Activated CD4-positive, alpha-beta memory T cell treated with anti-CD3 and anti-CD28 coated beads for 36 hours (primary cell): ENCODE measurements at regions not wholly inside any gene's neighbourhood (a gene's known extent, or its start where the extent isn't known, plus 50 kb on each side); places are given as distances from the start of the nearest gene placed in this dataset.
"Not testable (repeated sequence)": the region's sequence is repeated elsewhere in the genome, so short reads cannot be mapped to it uniquely, and the experiment has no call there.

ENCODE experiments used
- CTCF ChIA-PET: fragments of 350-600 bp; sonication (Branson Sonifier 250); formaldehyde crosslinking; loops from one replicate; lab custom pipeline; 2021; ENCODE audit warnings: antibody characterized with exemption, inconsistent platforms; lab: Charles Lee
- POLR2A ChIA-PET: fragments of 350-600 bp; sonication (Branson Sonifier 250); formaldehyde crosslinking; loops from one replicate; lab custom pipeline; 2021; ENCODE audit warnings: antibody characterized with exemption; lab: Charles Lee
- DNase-seq: peaks from one replicate; pipeline ENCODE4 v3.0.0-alpha.2; 2020
- H3K27ac Mint-ChIP-seq: one replicate; pipeline ENCODE4 v1.8.0; 2021; ENCODE audit warnings: mixed read lengths
- H3K27me3 Mint-ChIP-seq: one replicate; pipeline ENCODE4 v1.8.0; 2021; ENCODE audit warnings: mixed read lengths
- H3K36me3 Mint-ChIP-seq: one replicate; pipeline ENCODE4 v1.8.0; 2021; ENCODE audit warnings: mixed read lengths
- H3K4me1 Mint-ChIP-seq: one replicate; pipeline ENCODE4 v1.8.0; 2021; ENCODE audit warnings: low read depth, mixed read lengths
- H3K4me3 Mint-ChIP-seq: one replicate; pipeline ENCODE4 v1.8.0; 2021; ENCODE audit warnings: mild to moderate bottlenecking, mixed read lengths
- H3K9me3 Mint-ChIP-seq: one replicate; pipeline ENCODE4 v1.8.0; 2021; ENCODE audit warnings: mixed read lengths
- intact Hi-C: fragments of 100-400 bp; cut with micrococcal nuclease; formaldehyde crosslinking; loops from one replicate; pipeline ENCODE4 v1.15.1; 2023

- H3K27me3 Mint-ChIP-seq = peaks cover 2% of the 10 kb centered on the region
- POLR2A ChIA-PET = no interaction called here
- peaks cover 3% of the 10 kb centered on the region for H3K36me3 Mint-ChIP-seq
- peaks cover 19% of the 10 kb centered on the region for H3K4me1 Mint-ChIP-seq
- H3K4me3 Mint-ChIP-seq = no peak overlapping the region
- no peaks in the 10 kb centered on the region for H3K9me3 Mint-ChIP-seq
- intact Hi-C loops = no loop called here
- no peak overlapping the region for H3K27ac Mint-ChIP-seq
- DNase-seq = no peak
- CTCF ChIA-PET = interaction anchor here (0.9 to 1.0 kb wide), 2 partner anchors 17 to 18 kb away, joined by 3 read pairs; a partner anchor contains a TSS
These were observed 118.2 kb upstream of the PRSS16 start for GRCh38 chr6:27129095-27129815.

DNA sequence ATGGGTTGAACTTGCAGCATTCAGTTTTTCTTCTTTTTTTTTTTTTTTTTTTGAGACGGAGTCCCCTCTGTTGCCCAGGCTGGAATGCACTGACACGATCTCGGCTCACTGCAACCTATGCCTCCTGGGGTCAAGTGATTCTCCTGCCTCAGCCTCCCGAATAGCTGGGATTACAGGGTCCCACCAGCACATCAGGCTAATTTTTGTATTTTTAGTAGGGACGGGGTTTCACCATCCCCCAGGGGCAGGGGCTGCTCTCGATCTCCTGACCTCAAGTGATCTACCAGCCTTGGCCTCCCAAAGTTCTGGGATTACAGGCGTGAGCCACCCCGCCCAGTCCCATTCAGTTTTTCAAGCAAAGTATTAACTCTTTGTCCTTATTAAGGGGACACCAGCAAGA, 117.6 kb upstream of the PRSS16 start:
- POLR2A ChIA-PET = interaction anchor here (0.5 to 6.1 kb wide), 4 partner anchors 9 to 42 kb away, joined by 3 to 375 read pairs (median 6); a partner anchor contains a TSS
- Mint-ChIP-seq H3K9me3 (no peaks in the 10 kb centered on the region), H3K4me1 (peaks cover 21% of the 10 kb centered on the region), H3K27ac (no peak overlapping the region), H3K4me3 (no peak overlapping the region), H3K36me3 (peaks cover 3% of the 10 kb centered on the region), H3K27me3 (peaks cover 2% of the 10 kb centered on the region)
- intact Hi-C loops = loop anchor here (2.0 to 10.0 kb wide), 6 partner anchors 347 to 1765 kb away; a partner anchor contains a TSS
- DNase-seq = no peak
- CTCF ChIA-PET = interaction anchor here (0.9 kb wide), 1 partner anchor 17 kb away, joined by 3 read pairs; a partner anchor contains a TSS

GRCh38 chr6:27130668-27131428, 116.7 kb upstream of the PRSS16 start:
- Mint-ChIP-seq H3K27me3 (peaks cover 2% of the 10 kb centered on the region), H3K36me3 (peaks cover 3% of the 10 kb centered on the region), H3K27ac (no peak overlapping the region), H3K9me3 (no peaks in the 10 kb centered on the region), H3K4me1 (peaks cover 24% of the 10 kb centered on the region), H3K4me3 (no peak overlapping the region)
- intact Hi-C loops = loop anchor here (1.0 to 10.0 kb wide), 7 partner anchors 8 to 1764 kb away; a partner anchor contains a TSS
- POLR2A ChIA-PET = interaction anchor here (0.7 to 6.1 kb wide), 13 partner anchors 8 to 1087 kb away, joined by 3 to 375 read pairs (median 26); a partner anchor contains a TSS
- CTCF ChIA-PET = interaction anchor here (0.6 to 1.5 kb wide), 2 partner anchors 13 to 708 kb away, joined by 3 to 9 read pairs; a partner anchor contains a TSS
- DNase-seq = no peak

DNA sequence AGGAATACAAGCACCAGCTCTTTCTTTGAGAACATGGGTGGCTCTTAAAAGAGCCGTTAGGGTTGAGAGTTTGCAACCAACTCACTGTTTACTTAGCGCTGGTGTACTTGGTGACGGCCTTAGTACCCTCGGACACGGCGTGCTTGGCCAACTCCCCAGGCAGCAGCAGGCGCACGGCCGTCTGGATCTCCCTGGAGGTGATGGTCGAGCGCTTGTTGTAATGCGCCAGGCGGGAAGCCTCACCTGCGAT, 115.3 kb upstream of the PRSS16 start:
- H3K27me3 Mint-ChIP-seq, H3K27ac Mint-ChIP-seq, DNase-seq, H3K4me3 Mint-ChIP-seq, H3K9me3 Mint-ChIP-seq, H3K36me3 Mint-ChIP-seq: not testable (repeated sequence)
- intact Hi-C loops = loop anchor here (1.0 to 10.0 kb wide), 13 partner anchors 26 to 1763 kb away; a partner anchor contains a TSS
- POLR2A ChIA-PET = interaction anchor here (1.0 to 6.1 kb wide), 31 partner anchors 11 to 1734 kb away, joined by 3 to 375 read pairs (median 6); a partner anchor contains a TSS
- H3K4me1 Mint-ChIP-seq = peaks cover 17% of the 10 kb centered on the region
- CTCF ChIA-PET = interaction anchor here (1.5 kb wide), 1 partner anchor 12 kb away, joined by 9 read pairs; no protein-coding TSS in a partner anchor

- CTCF ChIA-PET = interaction anchor here (1.5 to 1.6 kb wide), 3 partner anchors 11 to 29 kb away, joined by 4 to 10 read pairs (median 9); no protein-coding TSS in a partner anchor
- H3K36me3 Mint-ChIP-seq = peaks cover 3% of the 10 kb centered on the region
- POLR2A ChIA-PET = interaction anchor here (0.5 to 6.1 kb wide), 37 partner anchors 11 to 1733 kb away, joined by 3 to 375 read pairs (median 6); partner anchors contain the start of gene BTN3A3
- no peak overlapping the region for H3K27ac Mint-ChIP-seq
- H3K4me1 Mint-ChIP-seq = peaks cover 16% of the 10 kb centered on the region
- H3K9me3 Mint-ChIP-seq = no peaks in the 10 kb centered on the region
- intact Hi-C loops = loop anchor here (1.0 to 10.0 kb wide), 15 partner anchors 14 to 1762 kb away; a partner anchor contains a TSS
- H3K27me3 Mint-ChIP-seq = peaks cover 2% of the 10 kb centered on the region
- DNase-seq = peak; percentile 95
- H3K4me3 Mint-ChIP-seq = no peak overlapping the region
These were observed 114.8 kb upstream of the PRSS16 start for GRCh38 chr6:27132532-27133280.

GRCh38 chr6:27133281-27134227, 113.9 kb upstream of the PRSS16 start:
- ChIA-PET POLR2A (interaction anchor here (0.5 to 6.1 kb wide), 35 partner anchors 12 to 1107 kb away, joined by 3 to 375 read pairs (median 5); partner anchors contain the start of gene BTN3A3), CTCF (interaction anchor here (1.6 kb wide), 2 partner anchors 11 to 28 kb away, joined by 4 to 10 read pairs; no protein-coding TSS in a partner anchor)
- Mint-ChIP-seq H3K4me1 (peaks cover 23% of the 10 kb centered on the region), H3K36me3 (peaks cover 3% of the 10 kb centered on the region), H3K27ac (no peak overlapping the region), H3K27me3 (peaks cover 2% of the 10 kb centered on the region), H3K4me3 (no peak overlapping the region), H3K9me3 (no peaks in the 10 kb centered on the region)
- DNase-seq = peak; percentile 88
- intact Hi-C loops = loop anchor here (1.0 to 10.0 kb wide), 12 partner anchors 13 to 1761 kb away; a partner anchor contains a TSS

DNA sequence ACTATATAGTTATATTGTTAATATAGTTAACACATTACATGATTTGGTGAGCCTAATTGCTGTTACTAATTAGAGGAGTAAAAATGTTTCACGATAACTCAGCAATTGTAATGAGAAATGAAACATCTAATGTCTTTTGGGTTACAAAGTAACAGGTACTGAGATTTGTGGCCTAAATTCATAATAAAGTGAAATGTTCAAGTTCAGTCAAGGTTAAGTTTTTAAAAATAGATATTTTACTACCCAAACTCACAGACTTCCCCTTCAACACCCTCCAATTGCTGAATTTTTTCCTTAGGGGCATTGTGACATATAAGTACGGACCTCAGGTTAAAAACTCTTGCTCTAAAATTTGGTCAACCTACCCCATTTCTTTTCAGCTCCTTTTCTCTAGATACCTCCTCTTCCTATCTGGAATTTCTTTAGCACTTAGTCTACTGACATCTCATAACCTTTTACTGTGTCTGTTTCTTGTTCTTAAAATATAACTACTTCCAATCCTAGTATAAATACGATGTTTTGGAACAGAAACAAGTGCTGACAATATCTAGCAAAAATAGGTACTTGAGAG, 112.3 kb upstream of the PRSS16 start:
- CTCF ChIA-PET = no interaction called here
- intact Hi-C loops = loop anchor here (10.0 kb wide), 1 partner anchor 1760 kb away; no protein-coding TSS in a partner anchor
- Mint-ChIP-seq H3K27me3 (peaks cover 2% of the 10 kb centered on the region), H3K36me3 (peaks cover 7% of the 10 kb centered on the region), H3K27ac (peak overlapping the region; percentile 64), H3K9me3 (no peaks in the 10 kb centered on the region), H3K4me3 (no peak overlapping the region), H3K4me1 (peaks cover 29% of the 10 kb centered on the region)
- POLR2A ChIA-PET = interaction anchor here (0.6 to 6.1 kb wide), 4 partner anchors 12 to 1158 kb away, joined by 3 to 375 read pairs (median 51); a partner anchor contains a TSS
- DNase-seq = no peak

GRCh38 chr6:27136077-27136644, 111.3 kb upstream of the PRSS16 start:
- ChIA-PET POLR2A (interaction anchor here (1.3 to 1.4 kb wide), 2 partner anchors 9 to 11 kb away, joined by 7 to 11 read pairs; a partner anchor contains a TSS), CTCF (no interaction called here)
- Mint-ChIP-seq H3K27me3 (peaks cover 2% of the 10 kb centered on the region), H3K9me3 (no peaks in the 10 kb centered on the region), H3K27ac (peak overlapping the region; percentile 18), H3K36me3 (peaks cover 5% of the 10 kb centered on the region), H3K4me3 (no peak overlapping the region), H3K4me1 (peaks cover 33% of the 10 kb centered on the region)
- intact Hi-C loops = loop anchor here (10.0 kb wide), 1 partner anchor 1759 kb away; no protein-coding TSS in a partner anchor
- DNase-seq = no peak

GRCh38 chr6:27136978-27137814, 110.3 kb upstream of the PRSS16 start:
- CTCF ChIA-PET = interaction anchor here (0.7 kb wide), 1 partner anchor 932 kb away, joined by 3 read pairs; no protein-coding TSS in a partner anchor
- peaks cover 39% of the 10 kb centered on the region for H3K4me1 Mint-ChIP-seq
- H3K27me3 Mint-ChIP-seq = peaks cover 2% of the 10 kb centered on the region
- intact Hi-C loops = loop anchor here (10.0 kb wide), 1 partner anchor 1758 kb away; no protein-coding TSS in a partner anchor
- DNase-seq = no peak
- H3K4me3 Mint-ChIP-seq = no peak overlapping the region
- peaks cover 4% of the 10 kb centered on the region for H3K36me3 Mint-ChIP-seq
- POLR2A ChIA-PET = interaction anchor here (1.3 to 1.4 kb wide), 2 partner anchors 8 to 10 kb away, joined by 7 to 11 read pairs; a partner anchor contains a TSS
- no peaks in the 10 kb centered on the region for H3K9me3 Mint-ChIP-seq
- peak overlapping the region; percentile 38 for H3K27ac Mint-ChIP-seq
